ENCODE measurements at regions not wholly inside any gene's neighbourhood (a gene's known extent, or its start where the extent isn't known, plus 50 kb on each side); places are given as distances from the start of the nearest gene placed in this dataset.

DNA sequence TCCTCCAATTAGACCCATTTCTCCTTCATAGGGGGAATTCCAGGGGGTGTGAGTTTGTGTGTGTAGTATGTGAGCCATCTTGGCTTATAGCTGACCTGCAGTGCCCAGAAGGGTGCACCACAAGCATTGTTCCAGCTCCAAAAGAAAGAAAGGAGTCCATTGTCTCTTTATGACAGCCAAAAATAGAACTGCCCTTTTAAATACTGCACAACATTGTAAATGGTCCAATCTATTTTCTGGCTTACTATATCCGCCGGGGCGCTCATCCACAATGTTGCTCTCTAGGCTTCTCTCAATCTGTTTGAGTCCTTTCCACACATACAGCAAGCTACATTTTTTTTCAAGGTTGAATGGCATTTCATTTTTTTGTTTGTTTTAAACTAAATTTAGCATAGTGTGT lies 517.5 kb downstream of the STK39 start:
- no peak for FAIRE-seq
- Histone ChIP-seq H3K4me2 (ENCODE audit: insufficient read depth in 1 of 2, low read depth in 2 of 2, low read length in 2 of 2) (no peak overlapping the region), H3K23ac (ENCODE audit: insufficient read length) (no peak overlapping the region), H3K9ac (replicated peaks in 1 of 4; ENCODE audit: extremely low read depth in 1 of 4, low read depth in 3 of 4, low read length in 3 of 4) (no peak overlapping the region), H2BK5ac (ENCODE audit: low read depth, low read length) (no peak overlapping the region), H3K4me1 (replicated peaks in 1 of 4; ENCODE audit: control insufficient read depth in 3 of 4, insufficient read depth in 4 of 4, low read length in 3 of 4) (peaks cover 0 to 12% (median 10%) of the 10 kb centered on the region in 4 experiments; a peak in 4 of 7 replicates), H3K27ac (ENCODE audit: low read depth, low read length) (no peak overlapping the region), H4K8ac (ENCODE audit: extremely low read depth, insufficient read depth, low read length) (no peak overlapping the region), H2BK120ac (replicated peaks; ENCODE audit: low read depth, low read length) (no peak overlapping the region), H3K14ac (ENCODE audit: insufficient read length) (no peak overlapping the region), H3K23me2 (ENCODE audit: low read depth, low read length) (no peaks in the 10 kb centered on the region), H3K18ac (ENCODE audit: extremely low read depth, low read length) (no peak overlapping the region), H3K9me3 (ENCODE audit: insufficient read depth in 2 of 2, low read depth in 1 of 2, low read length in 1 of 2) (no peaks in the 10 kb centered on the region), H2BK15ac (ENCODE audit: low read length) (no peak overlapping the region), H4K5ac (ENCODE audit: insufficient read length, low read depth, low read length) (no peak overlapping the region), H3K4me3 (ENCODE audit: extremely low read depth in 1 of 4, insufficient read depth in 2 of 4, low read depth in 3 of 4, low read length in 4 of 4) (no peak overlapping the region), H4K20me1 (replicated peaks in 1 of 2; ENCODE audit: control insufficient read depth in 1 of 2, insufficient read depth in 2 of 2, low read length in 2 of 2) (no peaks in the 10 kb centered on the region), H2BK12ac (ENCODE audit: low read depth, low read length) (no peak overlapping the region), H3K27me3 (replicated peaks in 1 of 4; ENCODE audit: control insufficient read depth in 3 of 4, extremely low read depth in 1 of 4, insufficient read depth in 3 of 4, low read length in 3 of 4) (peaks cover 0 to 1% (median 0%) of the 10 kb centered on the region in 4 experiments; a peak in 1 of 7 replicates), H3K36me3 (ENCODE audit: control insufficient read depth in 2 of 4, insufficient read depth in 4 of 4, low read length in 3 of 4) (no peaks in the 10 kb centered on the region), H2BK20ac (ENCODE audit: low read length) (no peak overlapping the region), H3K79me2 (ENCODE audit: control insufficient read depth in 1 of 2, insufficient read depth in 2 of 2, low read length in 2 of 2) (no peaks in the 10 kb centered on the region; a peak in 1 of 4 replicates), H3K56ac (replicated peaks; ENCODE audit: insufficient read length, low read depth, low read length) (no peak overlapping the region), H4K91ac (replicated peaks; ENCODE audit: insufficient read length, low read length) (no peak overlapping the region), H2AFZ (ENCODE audit: low read length) (no peak overlapping the region), H2AK5ac (ENCODE audit: low read depth, low read length) (no peak overlapping the region), H3K79me1 (ENCODE audit: low read depth, low read length) (peaks cover 3% of the 10 kb centered on the region; the same call in 1 of the 2 replicates), H3K4ac (replicated peaks; ENCODE audit: insufficient read length, low read depth, low read length) (no peak overlapping the region)
- 94% methylated on average over 3 of the region's 3 CpGs; no CpG with 5 or more reads in 1 of the 2 experiments for WGBS, 2 experiments (ENCODE audit: extremely low coverage in 1 of 2, insufficient coverage in 1 of 2, insufficient read length in 1 of 2, insufficient replicate concordance in 2 of 2, low coverage in 1 of 2, low lambda C conversion rate in 2 of 2, missing lambda C conversion rate in 1 of 2)
- POLR2A ChIA-PET (ENCODE audit: partially characterized antibody) = no interaction called here
- DNase-seq (ENCODE audit: low read depth in 1 of 2, low spot score in 2 of 2) = no peak
- CTCF ChIA-PET (ENCODE audit: partially characterized antibody) = interaction anchor here (1.4 kb wide), 1 partner anchor 25 kb away, joined by 4 read pairs; no protein-coding TSS in a partner anchor
- TF ChIP-seq CBX5 (IDR thresholded peaks at IDR 0.05; ENCODE audit: low read depth, low read length) (no peak), RAD21 (IDR thresholded peaks at IDR 0.05 in 1 of 2, conservative IDR thresholded peaks at IDR 0.05 in 1 of 2; ENCODE audit: low read depth in 2 of 2, low read length in 2 of 2) (no peak), KDM5A (IDR thresholded peaks at IDR 0.05; ENCODE audit: low read length) (no peak), GABPA (IDR thresholded peaks at IDR 0.05; ENCODE audit: borderline replicate concordance, insufficient read depth, low read length) (no peak), POLR2AphosphoS5 (IDR thresholded peaks at IDR 0.05; ENCODE audit: low read depth, low read length) (no peak), CTBP2 (IDR thresholded peaks at IDR 0.05; ENCODE audit: borderline replicate concordance, insufficient read depth, insufficient read length, low read length) (no peak), NRF1 (IDR thresholded peaks at IDR 0.05; ENCODE audit: low read depth, low read length) (no peak), TAF1 (IDR thresholded peaks at IDR 0.05; ENCODE audit: low read depth, low read length) (no peak), SP4 (IDR thresholded peaks at IDR 0.05; ENCODE audit: low read length) (no peak), EZH2 (IDR thresholded peaks at IDR 0.05; ENCODE audit: low read depth, low read length, severe bottlenecking) (no peak), CHD1 (IDR thresholded peaks at IDR 0.05; ENCODE audit: low read depth, low read length) (no peak), KDM1A (IDR thresholded peaks at IDR 0.05; ENCODE audit: borderline replicate concordance, low read length) (no peak), CHD2 (IDR thresholded peaks at IDR 0.05; ENCODE audit: low read length) (no peak), HDAC2 (IDR thresholded peaks at IDR 0.05; ENCODE audit: borderline replicate concordance in 1 of 2, low read depth in 2 of 2, low read length in 2 of 2) (no peak), PHF8 (conservative IDR thresholded peaks at IDR 0.05; ENCODE audit: low read depth, low read length) (no peak)
